PC-9 (cell line): ENCODE measurements at regions not wholly inside any gene's neighbourhood (a gene's known extent, or its start where the extent isn't known, plus 50 kb on each side); places are given as distances from the start of the nearest gene placed in this dataset.

Experiments
- EZH2 ChIP-seq: fragments of 200-600 bp; sonication (generic); IDR thresholded peaks from 2 replicates; pipeline ENCODE4 v1.8.0; 2017; ENCODE audit warnings: antibody characterized with exemption, low read depth
- TF ChIP-seq, protein P1 (sequence below): fragments of 200-600 bp; sonication (generic); conservative IDR thresholded peaks from 2 replicates; pipeline ENCODE4 v1.6.1; 2017; ENCODE audit warnings: mixed run types, antibody characterized with exemption, mild to moderate bottlenecking, moderate library complexity

DNA sequence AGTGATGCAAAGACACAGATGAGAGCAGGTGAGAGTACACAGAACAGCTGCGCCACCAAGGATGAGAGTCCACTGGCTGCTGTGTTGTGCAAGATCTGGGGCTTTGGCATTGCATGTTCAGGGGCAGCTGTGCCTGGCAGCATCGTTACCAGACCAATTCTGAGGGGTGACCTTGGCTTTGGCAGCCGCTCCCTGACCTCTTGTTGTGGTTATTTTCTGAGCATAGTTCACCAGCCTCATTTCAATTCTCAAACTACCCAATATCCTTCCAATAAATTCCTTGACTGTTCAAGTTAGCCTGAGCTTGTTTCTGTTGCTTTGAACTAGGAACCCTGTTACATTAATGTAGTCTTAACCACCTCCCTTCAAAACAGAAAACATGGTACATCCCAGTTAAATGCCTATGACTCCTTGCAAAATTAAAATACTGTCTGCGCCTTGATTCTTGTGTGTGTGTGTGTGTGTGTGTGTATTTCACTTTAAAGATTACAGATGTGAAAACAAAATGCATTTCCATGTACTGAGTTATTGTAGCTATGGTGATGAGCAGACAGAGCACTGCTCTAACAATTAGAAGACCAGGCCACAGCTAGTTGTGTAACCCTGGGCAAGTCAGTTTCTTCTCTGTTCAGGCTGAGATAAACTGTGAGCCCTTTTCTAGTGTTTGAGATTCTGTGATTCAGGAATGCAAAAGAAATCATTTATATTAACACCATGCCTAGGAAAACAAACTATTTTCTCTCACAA lies 106.3 kb upstream of the GUCA2B start:
- TF ChIP-seq, protein P1, sequence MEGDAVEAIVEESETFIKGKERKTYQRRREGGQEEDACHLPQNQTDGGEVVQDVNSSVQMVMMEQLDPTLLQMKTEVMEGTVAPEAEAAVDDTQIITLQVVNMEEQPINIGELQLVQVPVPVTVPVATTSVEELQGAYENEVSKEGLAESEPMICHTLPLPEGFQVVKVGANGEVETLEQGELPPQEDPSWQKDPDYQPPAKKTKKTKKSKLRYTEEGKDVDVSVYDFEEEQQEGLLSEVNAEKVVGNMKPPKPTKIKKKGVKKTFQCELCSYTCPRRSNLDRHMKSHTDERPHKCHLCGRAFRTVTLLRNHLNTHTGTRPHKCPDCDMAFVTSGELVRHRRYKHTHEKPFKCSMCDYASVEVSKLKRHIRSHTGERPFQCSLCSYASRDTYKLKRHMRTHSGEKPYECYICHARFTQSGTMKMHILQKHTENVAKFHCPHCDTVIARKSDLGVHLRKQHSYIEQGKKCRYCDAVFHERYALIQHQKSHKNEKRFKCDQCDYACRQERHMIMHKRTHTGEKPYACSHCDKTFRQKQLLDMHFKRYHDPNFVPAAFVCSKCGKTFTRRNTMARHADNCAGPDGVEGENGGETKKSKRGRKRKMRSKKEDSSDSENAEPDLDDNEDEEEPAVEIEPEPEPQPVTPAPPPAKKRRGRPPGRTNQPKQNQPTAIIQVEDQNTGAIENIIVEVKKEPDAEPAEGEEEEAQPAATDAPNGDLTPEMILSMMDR: no peak
- TF ChIP-seq EZH2: no peak
